H9 (cell line): ENCODE measurements at regions not wholly inside any gene's neighbourhood (a gene's known extent, or its start where the extent isn't known, plus 50 kb on each side); places are given as distances from the start of the nearest gene placed in this dataset.

Experiments used
- DNase-seq: peaks from one replicate; pipeline ENCODE4 v3.0.0-alpha.2; 2017
- H2AFZ ChIP-seq: one replicate; pipeline ENCODE4 v1.6.1; 2013; ENCODE audit warnings: mild to moderate bottlenecking, low read length, control low read depth, moderate library complexity
- H2AK5ac ChIP-seq: 2 replicates; pipeline ENCODE4 v1.6.1; 2013; ENCODE audit warnings: low read length, control low read depth, mixed read lengths; ENCODE audit not compliant: insufficient read length
- H2BK120ac ChIP-seq: one replicate; pipeline ENCODE4 v1.6.1; 2013; ENCODE audit warnings: low read depth, mild to moderate bottlenecking, low read length, control low read depth, inconsistent platforms; ENCODE audit not compliant: poor library complexity, severe bottlenecking
- H2BK12ac ChIP-seq: 2 replicates; pipeline ENCODE4 v1.6.1; 2013; ENCODE audit warnings: low read length, control low read depth, mixed read lengths, low read depth; ENCODE audit not compliant: insufficient read length
- H2BK15ac ChIP-seq: 2 replicates; pipeline ENCODE4 v1.6.1; 2013; ENCODE audit warnings: low read depth, low read length, control low read depth
- H2BK20ac ChIP-seq: one replicate; pipeline ENCODE4 v1.6.1; 2013; ENCODE audit warnings: low read depth, mild to moderate bottlenecking, low read length, control low read depth, inconsistent platforms; ENCODE audit not compliant: poor library complexity, severe bottlenecking
- H2BK5ac ChIP-seq: 2 replicates; pipeline ENCODE4 v1.6.1; 2013; ENCODE audit warnings: low read length, control low read depth, mixed read lengths; ENCODE audit not compliant: insufficient read length
- H3K14ac ChIP-seq: 2 replicates; pipeline ENCODE4 v1.6.1; 2013; ENCODE audit warnings: low read length, control low read depth; ENCODE audit not compliant: insufficient read depth
- H3K18ac ChIP-seq: 2 replicates; pipeline ENCODE4 v1.6.1; 2013; ENCODE audit warnings: low read depth, mild to moderate bottlenecking, mixed read lengths, low read length, control low read depth; ENCODE audit not compliant: insufficient read length
- H3K23ac ChIP-seq: 2 replicates; pipeline ENCODE4 v1.6.1; 2013; ENCODE audit warnings: low read length, control low read depth, mixed read lengths, low read depth; ENCODE audit not compliant: insufficient read length
- H3K23me2 ChIP-seq: 2 replicates; pipeline ENCODE4 v1.6.1; 2013; ENCODE audit warnings: low read depth, mild to moderate bottlenecking, mixed read lengths, low read length, control low read depth; ENCODE audit not compliant: insufficient read length, poor library complexity, severe bottlenecking
- H3K27ac ChIP-seq: 2 replicates; pipeline ENCODE4 v1.5.1; 2013; ENCODE audit warnings: low read length, control low read depth, mixed read lengths, low read depth; ENCODE audit not compliant: insufficient read length
- H3K27me3 ChIP-seq: 2 replicates; pipeline ENCODE4 v1.6.1; 2013; ENCODE audit warnings: low read length, control low read depth, inconsistent platforms; ENCODE audit not compliant: insufficient read depth
- H3K4ac ChIP-seq: 2 replicates; pipeline ENCODE4 v1.6.1; 2013; ENCODE audit warnings: low read depth, mild to moderate bottlenecking, control low read depth, inconsistent platforms, low read length, moderate library complexity
- H3K4me1 ChIP-seq: 2 replicates; pipeline ENCODE4 v1.6.1; 2013; ENCODE audit warnings: low read length, control low read depth, inconsistent platforms; ENCODE audit not compliant: insufficient read depth
- H3K4me2 ChIP-seq: 2 replicates; pipeline ENCODE4 v1.6.1; 2013; ENCODE audit warnings: low read length, control low read depth, mixed read lengths; ENCODE audit not compliant: insufficient read length, insufficient read depth
- H3K56ac ChIP-seq: 2 replicates; pipeline ENCODE4 v1.6.1; 2013; ENCODE audit warnings: low read depth, mild to moderate bottlenecking, mixed read lengths, low read length, control low read depth; ENCODE audit not compliant: insufficient read length
- H3K79me1 ChIP-seq: 2 replicates; pipeline ENCODE4 v1.6.1; 2013; ENCODE audit warnings: low read depth, mild to moderate bottlenecking, moderate library complexity, low read length, control low read depth, inconsistent platforms; ENCODE audit not compliant: insufficient read depth, poor library complexity, severe bottlenecking
- H3K79me2 ChIP-seq: 2 replicates; pipeline ENCODE4 v1.6.1; 2013; ENCODE audit warnings: low read length, control low read depth, inconsistent platforms; ENCODE audit not compliant: insufficient read depth
- H3K9ac ChIP-seq: 2 replicates; pipeline ENCODE4 v1.6.1; 2013; ENCODE audit warnings: low read length, control low read depth, mixed read lengths; ENCODE audit not compliant: insufficient read length; ENCODE audit errors: extremely low read depth
- H3K9me3 ChIP-seq: one replicate; pipeline ENCODE4 v1.6.1; 2013; ENCODE audit warnings: low read depth, low read length, inconsistent platforms; ENCODE audit not compliant: control insufficient read depth
- H3T11ph ChIP-seq: one replicate; pipeline ENCODE4 v1.6.1; 2013; ENCODE audit warnings: mild to moderate bottlenecking, low read length, control low read depth, inconsistent platforms
- H4K20me1 ChIP-seq: one replicate; pipeline ENCODE4 v1.6.1; 2013; ENCODE audit not compliant: control insufficient read depth, insufficient read length, insufficient read depth
- H4K5ac ChIP-seq: 2 replicates; pipeline ENCODE4 v1.6.1; 2013; ENCODE audit warnings: low read depth, mild to moderate bottlenecking, mixed read lengths, low read length, control low read depth; ENCODE audit not compliant: insufficient read length
- H4K8ac ChIP-seq: replicated peaks from 2 replicates; pipeline ENCODE4 v1.6.1; 2013; ENCODE audit warnings: low read length, control low read depth, mixed read lengths, low read depth; ENCODE audit not compliant: insufficient read length
- H4K91ac ChIP-seq: 2 replicates; pipeline ENCODE4 v1.6.1; 2013; ENCODE audit warnings: low read depth, mild to moderate bottlenecking, moderate library complexity, mixed read lengths, low read length, control low read depth; ENCODE audit not compliant: insufficient read length
- H3K27ac Mint-ChIP-seq, 3 experiments: 2 replicates in 2 of 3; 3 replicates in 1 of 3; pipeline ENCODE4 v1.8.0; 2020 to 2021; ENCODE audit warnings: mixed read lengths in 3 of 3, mild to moderate bottlenecking in 1 of 3, moderate library complexity in 1 of 3
- H3K27me3 Mint-ChIP-seq: 2 replicates; pipeline ENCODE4 v1.8.0; 2021; ENCODE audit warnings: low read depth, mild to moderate bottlenecking, moderate library complexity, mixed read lengths
- H3K36me3 Mint-ChIP-seq, 3 experiments: 2 replicates in 2 of 3; 3 replicates in 1 of 3; pipeline ENCODE4 v1.8.0; 2020 to 2021; ENCODE audit warnings: low read depth in 3 of 3, mixed read lengths in 3 of 3; ENCODE audit not compliant: insufficient read depth in 1 of 3
- H3K4me1 Mint-ChIP-seq, 2 experiments: 2 replicates each; pipeline ENCODE4 v1.8.0; 2020; ENCODE audit warnings: mixed read lengths in 2 of 2
- H3K4me3 Mint-ChIP-seq, 2 experiments: 2 replicates in 1 of 2; 3 replicates in 1 of 2; pipeline ENCODE4 v1.8.0; 2020 to 2021; ENCODE audit warnings: mild to moderate bottlenecking in 2 of 2, mixed read lengths in 2 of 2, moderate library complexity in 1 of 2
- H3K9me3 Mint-ChIP-seq, 2 experiments: 2 replicates in 1 of 2; 3 replicates in 1 of 2; pipeline ENCODE4 v1.8.0; 2020; ENCODE audit warnings: mild to moderate bottlenecking in 2 of 2, mixed read lengths in 2 of 2, moderate library complexity in 1 of 2
- CTCF ChIP-seq: fragments of 200-600 bp; sonication (generic); conservative IDR thresholded peaks from 3 replicates; pipeline ENCODE4 v1.8.0; 2021; ENCODE audit warnings: antibody characterized with exemption, mild to moderate bottlenecking
- WGBS: extraction: QIAGEN DNeasy Blood & Tissue Kit; methylation state at CpG from one replicate; pipeline ENCODE4 v1.1.7; 2013; ENCODE audit warnings: missing lambda C conversion rate, low lambda C conversion rate, mixed read lengths; ENCODE audit not compliant: insufficient read length; ENCODE audit errors: extremely low coverage; 5-methylcytosine and 5-hydroxymethylcytosine counted together

GRCh38 chr6:72521684-72522083 lies 100.2 kb upstream of the KCNQ5 start:
- H3K4me2 ChIP-seq: no peak overlapping the region
- no peak overlapping the region for H2BK15ac ChIP-seq
- no peak overlapping the region for H2BK120ac ChIP-seq
- no peak overlapping the region for H4K91ac ChIP-seq
- no peak overlapping the region for H2BK5ac ChIP-seq
- H4K5ac ChIP-seq: no peak overlapping the region
- H3K27me3 Mint-ChIP-seq: no peaks in the 10 kb centered on the region
- H4K8ac ChIP-seq: no peak overlapping the region
- H3K56ac ChIP-seq: no peak overlapping the region
- H3K14ac ChIP-seq: no peak overlapping the region
- no peak overlapping the region for H3K9ac ChIP-seq
- H3K27ac Mint-ChIP-seq: no peak overlapping the region
- no peak overlapping the region for H3T11ph ChIP-seq
- H3K4ac ChIP-seq: no peak overlapping the region
- DNase-seq: no peak
- H3K9me3 Mint-ChIP-seq: no peaks in the 10 kb centered on the region
- H3K9me3 ChIP-seq: no peaks in the 10 kb centered on the region
- no peak overlapping the region for H3K4me3 Mint-ChIP-seq
- WGBS: no CpG with 5 or more reads among the region's 1 CpG
- H3K27me3 ChIP-seq: no peaks in the 10 kb centered on the region
- H3K36me3 Mint-ChIP-seq: no peaks in the 10 kb centered on the region; a peak in 1 of 7 replicates
- no peaks in the 10 kb centered on the region for H3K23me2 ChIP-seq
- H2AFZ ChIP-seq: no peak overlapping the region
- 0 out of 4 replicates have a peak, but pooled peaks cover 0 to 2% of the 10 kb centered on the region in 2 experiments for H3K4me1 Mint-ChIP-seq
- H2BK20ac ChIP-seq: no peak overlapping the region
- no peak overlapping the region for H3K18ac ChIP-seq
- H3K79me1 ChIP-seq: no peaks in the 10 kb centered on the region
- H4K20me1 ChIP-seq: no peaks in the 10 kb centered on the region
- H3K23ac ChIP-seq: no peak overlapping the region
- H2BK12ac ChIP-seq: no peak overlapping the region
- H3K79me2 ChIP-seq: no peaks in the 10 kb centered on the region
- H3K27ac ChIP-seq: no peak overlapping the region
- no peaks in the 10 kb centered on the region for H3K4me1 ChIP-seq
- no peak for TF ChIP-seq CTCF
- H2AK5ac ChIP-seq: no peak overlapping the region
